ENCODE measurements at regions not wholly inside any gene's neighbourhood (a gene's known extent, or its start where the extent isn't known, plus 50 kb on each side); places are given as distances from the start of the nearest gene placed in this dataset.

DNA sequence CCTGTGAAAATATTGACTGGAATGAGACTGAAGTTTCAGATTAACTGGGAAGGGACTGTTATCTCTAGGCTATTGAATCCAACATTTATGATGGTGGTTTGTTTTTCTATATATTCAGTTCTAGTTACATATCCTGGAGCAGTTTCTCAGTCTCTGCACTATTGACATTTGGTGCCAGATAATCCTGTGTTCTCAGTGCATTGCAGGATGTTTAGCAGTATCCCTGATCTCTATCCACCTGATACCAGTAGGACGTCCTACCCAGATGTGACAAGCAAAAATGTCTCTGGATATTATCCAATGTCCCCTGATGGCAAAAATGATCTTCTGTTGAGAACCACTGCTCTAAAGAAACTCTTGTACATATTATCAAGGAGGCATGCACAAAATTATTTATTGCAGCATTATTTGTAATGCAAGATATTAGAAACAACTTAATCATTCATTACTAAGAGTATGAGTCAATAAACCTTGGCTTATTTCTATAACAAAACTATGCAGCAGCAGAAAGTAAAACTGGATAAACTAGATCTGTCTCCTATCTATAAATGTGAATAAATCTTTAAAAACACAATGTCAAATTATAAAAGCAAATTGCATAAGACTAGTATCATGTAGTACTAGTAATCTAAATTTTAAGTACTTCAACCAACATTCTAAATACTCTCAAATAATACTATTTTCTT is 369.3 kb upstream of the RND3 start:
- Histone ChIP-seq H3K9me3 (ENCODE audit: control insufficient read depth in 1 of 2, insufficient read depth in 1 of 2, low read depth in 1 of 2, low read length in 2 of 2) (no peaks in the 10 kb centered on the region), H3K36me3 (ENCODE audit: control insufficient read depth in 1 of 2, insufficient read depth in 2 of 2, low read length in 2 of 2) (no peaks in the 10 kb centered on the region), H4K20me1 (ENCODE audit: insufficient read depth) (no peaks in the 10 kb centered on the region), H3K4me1 (ENCODE audit: control insufficient read depth in 1 of 2, insufficient read depth in 2 of 2, low read length in 2 of 2) (no peaks in the 10 kb centered on the region), H3K27me3 (ENCODE audit: insufficient read depth, low read length) (no peaks in the 10 kb centered on the region), H3K79me2 (ENCODE audit: insufficient read depth, low read length) (no peaks in the 10 kb centered on the region), H3K27ac (ENCODE audit: low read depth, low read length) (no peak overlapping the region), H2AFZ (ENCODE audit: low read depth, low read length, poor library complexity, severe bottlenecking) (no peak overlapping the region), H3K9me2 (ENCODE audit: insufficient read depth) (no peaks in the 10 kb centered on the region), H3K9ac (ENCODE audit: low read length) (no peak overlapping the region), H3K4me2 (ENCODE audit: low read length) (no peak overlapping the region), H3K4me3 (replicated peaks in 1 of 2; ENCODE audit: low read depth in 1 of 2, low read length in 2 of 2) (no peak overlapping the region)
- intact Hi-C loops (cut with micrococcal nuclease): no loop called here
- no peak for ATAC-seq
- DNase-seq (ENCODE audit: low read depth, low spot score): no peak
- TF ChIP-seq ZNF274 (IDR thresholded peaks at IDR 0.05; ENCODE audit: low read depth, low read length): no peak
- TF ChIP-seq YY1 (IDR thresholded peaks at IDR 0.05; ENCODE audit: extremely low read depth, insufficient replicate concordance, low read depth, low read length): no peak
- no peak for TF ChIP-seq CEBPB (IDR thresholded peaks at IDR 0.05; ENCODE audit: low read depth)
- TF ChIP-seq SIN3A (IDR thresholded peaks at IDR 0.05; ENCODE audit: low read depth): no peak
- TF ChIP-seq EZH2phosphoT487 (IDR thresholded peaks at IDR 0.05; ENCODE audit: borderline replicate concordance): no peak
- TF ChIP-seq, protein P1, sequence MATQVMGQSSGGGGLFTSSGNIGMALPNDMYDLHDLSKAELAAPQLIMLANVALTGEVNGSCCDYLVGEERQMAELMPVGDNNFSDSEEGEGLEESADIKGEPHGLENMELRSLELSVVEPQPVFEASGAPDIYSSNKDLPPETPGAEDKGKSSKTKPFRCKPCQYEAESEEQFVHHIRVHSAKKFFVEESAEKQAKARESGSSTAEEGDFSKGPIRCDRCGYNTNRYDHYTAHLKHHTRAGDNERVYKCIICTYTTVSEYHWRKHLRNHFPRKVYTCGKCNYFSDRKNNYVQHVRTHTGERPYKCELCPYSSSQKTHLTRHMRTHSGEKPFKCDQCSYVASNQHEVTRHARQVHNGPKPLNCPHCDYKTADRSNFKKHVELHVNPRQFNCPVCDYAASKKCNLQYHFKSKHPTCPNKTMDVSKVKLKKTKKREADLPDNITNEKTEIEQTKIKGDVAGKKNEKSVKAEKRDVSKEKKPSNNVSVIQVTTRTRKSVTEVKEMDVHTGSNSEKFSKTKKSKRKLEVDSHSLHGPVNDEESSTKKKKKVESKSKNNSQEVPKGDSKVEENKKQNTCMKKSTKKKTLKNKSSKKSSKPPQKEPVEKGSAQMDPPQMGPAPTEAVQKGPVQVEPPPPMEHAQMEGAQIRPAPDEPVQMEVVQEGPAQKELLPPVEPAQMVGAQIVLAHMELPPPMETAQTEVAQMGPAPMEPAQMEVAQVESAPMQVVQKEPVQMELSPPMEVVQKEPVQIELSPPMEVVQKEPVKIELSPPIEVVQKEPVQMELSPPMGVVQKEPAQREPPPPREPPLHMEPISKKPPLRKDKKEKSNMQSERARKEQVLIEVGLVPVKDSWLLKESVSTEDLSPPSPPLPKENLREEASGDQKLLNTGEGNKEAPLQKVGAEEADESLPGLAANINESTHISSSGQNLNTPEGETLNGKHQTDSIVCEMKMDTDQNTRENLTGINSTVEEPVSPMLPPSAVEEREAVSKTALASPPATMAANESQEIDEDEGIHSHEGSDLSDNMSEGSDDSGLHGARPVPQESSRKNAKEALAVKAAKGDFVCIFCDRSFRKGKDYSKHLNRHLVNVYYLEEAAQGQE (IDR thresholded peaks at IDR 0.05; ENCODE audit: low read depth): no peak
- TF ChIP-seq SRF (IDR thresholded peaks at IDR 0.05; ENCODE audit: low read depth): no peak
- no peak for TF ChIP-seq ZFX (IDR thresholded peaks at IDR 0.05)
- TF ChIP-seq POLR2AphosphoS5 (IDR thresholded peaks at IDR 0.05; ENCODE audit: low read depth, low read length): no peak
- no peak for TF ChIP-seq POLR2A (IDR thresholded peaks at IDR 0.05; ENCODE audit: borderline replicate concordance, extremely low read depth, insufficient read depth, insufficient read length)
- TF ChIP-seq, protein P2, sequence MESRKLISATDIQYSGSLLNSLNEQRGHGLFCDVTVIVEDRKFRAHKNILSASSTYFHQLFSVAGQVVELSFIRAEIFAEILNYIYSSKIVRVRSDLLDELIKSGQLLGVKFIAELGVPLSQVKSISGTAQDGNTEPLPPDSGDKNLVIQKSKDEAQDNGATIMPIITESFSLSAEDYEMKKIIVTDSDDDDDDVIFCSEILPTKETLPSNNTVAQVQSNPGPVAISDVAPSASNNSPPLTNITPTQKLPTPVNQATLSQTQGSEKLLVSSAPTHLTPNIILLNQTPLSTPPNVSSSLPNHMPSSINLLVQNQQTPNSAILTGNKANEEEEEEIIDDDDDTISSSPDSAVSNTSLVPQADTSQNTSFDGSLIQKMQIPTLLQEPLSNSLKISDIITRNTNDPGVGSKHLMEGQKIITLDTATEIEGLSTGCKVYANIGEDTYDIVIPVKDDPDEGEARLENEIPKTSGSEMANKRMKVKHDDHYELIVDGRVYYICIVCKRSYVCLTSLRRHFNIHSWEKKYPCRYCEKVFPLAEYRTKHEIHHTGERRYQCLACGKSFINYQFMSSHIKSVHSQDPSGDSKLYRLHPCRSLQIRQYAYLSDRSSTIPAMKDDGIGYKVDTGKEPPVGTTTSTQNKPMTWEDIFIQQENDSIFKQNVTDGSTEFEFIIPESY (IDR thresholded peaks at IDR 0.05; ENCODE audit: extremely low read depth, insufficient replicate concordance, low read length): no peak
- no peak for TF ChIP-seq EZH2 (IDR thresholded peaks at IDR 0.05)
- no peak for TF ChIP-seq EGR1 (IDR thresholded peaks at IDR 0.05; ENCODE audit: low read depth)
- no peak for TF ChIP-seq SP1 (IDR thresholded peaks at IDR 0.05; ENCODE audit: low read depth)
- TF ChIP-seq, protein P3, sequence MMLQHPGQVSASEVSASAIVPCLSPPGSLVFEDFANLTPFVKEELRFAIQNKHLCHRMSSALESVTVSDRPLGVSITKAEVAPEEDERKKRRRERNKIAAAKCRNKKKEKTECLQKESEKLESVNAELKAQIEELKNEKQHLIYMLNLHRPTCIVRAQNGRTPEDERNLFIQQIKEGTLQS (IDR thresholded peaks at IDR 0.05): no peak
- no peak for TF ChIP-seq JUND (IDR thresholded peaks at IDR 0.05)
- no peak for TF ChIP-seq TCF7L2 (IDR thresholded peaks at IDR 0.05; ENCODE audit: borderline replicate concordance, extremely low read depth, insufficient read depth, insufficient read length)
- no peak for TF ChIP-seq ELF1 (IDR thresholded peaks at IDR 0.05; ENCODE audit: borderline replicate concordance, low read depth)
- BruUV-seq (replicated peaks): no TSS peak
- ChIA-PET RAD21 (ENCODE audit: low non-redundant PET in 1 of 2, low total read pairs in 2 of 2, uncharacterized antibody in 2 of 2, unreplicated experiment in 2 of 2) (no interaction called here), POLR2A (no interaction called here), CTCF (no interaction called here)
